Transverse colon (tissue), 4 donors: ENCODE measurements at regions not wholly inside any gene's neighbourhood (a gene's known extent, or its start where the extent isn't known, plus 50 kb on each side); places are given as distances from the start of the nearest gene placed in this dataset.

ENCODE experiments used
- DNase-seq: peaks from one replicate; pipeline ENCODE4 v3.0.0-alpha.2; 2019
- H3K27ac ChIP-seq, 4 donors: fragments of 200-600 bp; sonication (generic); 2 replicates each; pipeline ENCODE4 v1.5.1; 2016 to 2018; ENCODE audit warnings: inconsistent platforms in 4 of 4
- H3K27me3 ChIP-seq: fragments of 200-600 bp; sonication (generic); 2 replicates; pipeline ENCODE4 v1.5.1; 2017; ENCODE audit warnings: inconsistent platforms
- H3K36me3 ChIP-seq, 4 donors: fragments of 200-600 bp; sonication (generic); 2 replicates each; pipeline ENCODE4 v1.5.1; 2017 to 2019; ENCODE audit warnings: inconsistent platforms in 4 of 4
- H3K4me1 ChIP-seq, 4 donors: fragments of 200-600 bp; sonication (generic); 2 replicates each; pipeline ENCODE4 v1.5.1; 2017 to 2020; ENCODE audit warnings: inconsistent platforms in 4 of 4
- H3K4me3 ChIP-seq, 4 donors: fragments of 200-600 bp; sonication (generic); 1 replicate in 1 of 4; 2 replicates in 3 of 4; pipeline versions ENCODE4 v1.5.1 to v1.6.1; 2017 to 2019; ENCODE audit warnings: inconsistent platforms in 4 of 4
- H3K9me3 ChIP-seq, 2 donors: fragments of 200-600 bp; sonication (generic); 2 replicates each; pipeline ENCODE4 v1.5.1; 2017 to 2019; ENCODE audit warnings: inconsistent platforms in 2 of 2
- CTCF ChIP-seq, 5 experiments: fragments of 200-600 bp in 3 of 5; fragments of 450-650 bp in 2 of 5; sonication (generic) in 3 of 5; IDR thresholded peaks; 1 replicate in 2 of 5; 2 replicates in 3 of 5; pipeline ENCODE4 v1.5.1; 2016 to 2017; ENCODE audit warnings: antibody characterized with exemption in 5 of 5, inconsistent platforms in 3 of 5, mild to moderate bottlenecking in 2 of 5, moderate library complexity in 1 of 5
- EP300 ChIP-seq: sonication (generic); formaldehyde crosslinking; IDR thresholded peaks from one replicate; pipeline ENCODE4 v1.6.1; 2017; ENCODE audit warnings: antibody characterized with exemption, low read depth
- POLR2A ChIP-seq: fragments of 450-650 bp; IDR thresholded peaks from one replicate; pipeline ENCODE4 v1.6.1; 2016; ENCODE audit warnings: antibody characterized with exemption, mild to moderate bottlenecking, moderate library complexity
- POLR2AphosphoS5 ChIP-seq, 3 donors: sonication (generic); formaldehyde crosslinking; IDR thresholded peaks; one replicate each; pipeline ENCODE4 v1.6.1; 2016; ENCODE audit warnings: antibody characterized with exemption in 3 of 3
- WGBS, 2 donors: methylation state at CpG; one replicate each; pipeline ENCODE4 v1.1.5; 2018; ENCODE audit warnings: low coverage in 1 of 2; 5-methylcytosine and 5-hydroxymethylcytosine counted together
- in situ Hi-C, 4 donors: fragments of 200-750 bp; cut with MboI; loops; one replicate each; pipeline versions ENCODE4 v1.15.0 to v1.15.1; 2017; ENCODE audit warnings: low sequenced_read_pairs in 3 of 4, low pct_ligation_motif_present in 1 of 4, low pct_unique_long_range_greater_than_20kb in 1 of 4
- intact Hi-C: fragments of 100-400 bp; cut with DNase I; formaldehyde crosslinking; loops from one replicate; pipeline ENCODE4 v1.15.1; 2023; ENCODE audit warnings: low total_unique reads

GRCh38 chr5:159702301-159702700, 214.0 kb upstream of the ADRA1B start:
- WGBS, 2 donors: 71 to 75% methylated on average over 3 to 4 of the region's 4 CpGs
- Histone ChIP-seq H3K36me3 (no peaks in the 10 kb centered on the region), H3K27me3 (no peaks in the 10 kb centered on the region), H3K4me1 (no peaks in the 10 kb centered on the region), H3K27ac (no peak overlapping the region), H3K9me3 (no peaks in the 10 kb centered on the region), H3K4me3 (no peak overlapping the region)
- in situ Hi-C loops (no loop called here), intact Hi-C loops (no loop called here)
- DNase-seq: no peak
- TF ChIP-seq POLR2A (no peak), EP300 (no peak), CTCF (IDR thresholded peaks at IDR 0.05) (no peak), POLR2AphosphoS5 (IDR thresholded peaks at IDR 0.05) (no peak)

- H3K36me3 ChIP-seq: no peaks in the 10 kb centered on the region
- in situ Hi-C loops: no loop called here
- TF ChIP-seq EP300 (no peak), CTCF (IDR thresholded peaks at IDR 0.05) (no peak), POLR2AphosphoS5 (IDR thresholded peaks at IDR 0.05) (no peak), POLR2A (no peak)
- H3K4me3 ChIP-seq: no peak overlapping the region
- H3K4me1 ChIP-seq: no peaks in the 10 kb centered on the region
- H3K9me3 ChIP-seq: no peaks in the 10 kb centered on the region
- DNase-seq: no peak
- no peaks in the 10 kb centered on the region for H3K27me3 ChIP-seq
- H3K27ac ChIP-seq: no peak overlapping the region
- WGBS, 2 donors: 91 to 97% methylated on average over 1 of the region's 1 CpG
- intact Hi-C loops: no loop called here
Observed at GRCh38 chr5:159702826-159703225, 213.5 kb upstream of the ADRA1B start.

GRCh38 chr5:159704160-159704559, 212.1 kb upstream of the ADRA1B start:
- Histone ChIP-seq H3K9me3 (no peaks in the 10 kb centered on the region), H3K4me3 (no peak overlapping the region), H3K36me3 (no peaks in the 10 kb centered on the region), H3K27ac (no peak overlapping the region), H3K4me1 (no peaks in the 10 kb centered on the region), H3K27me3 (no peaks in the 10 kb centered on the region)
- TF ChIP-seq POLR2A (no peak), EP300 (no peak)
- intact Hi-C loops: no loop called here
- no peak for DNase-seq
- 44% methylated on average over 3 of the region's 3 CpGs for WGBS, 2 donors
- in situ Hi-C loops: no loop called here

GRCh38 chr5:159705948-159706347, 210.3 kb upstream of the ADRA1B start:
- Histone ChIP-seq H3K4me1 (no peaks in the 10 kb centered on the region), H3K9me3 (no peaks in the 10 kb centered on the region), H3K27ac (no peak overlapping the region), H3K4me3 (no peak overlapping the region), H3K36me3 (no peaks in the 10 kb centered on the region), H3K27me3 (no peaks in the 10 kb centered on the region)
- TF ChIP-seq POLR2A (no peak), POLR2AphosphoS5 (IDR thresholded peaks at IDR 0.05) (no peak), EP300 (no peak), CTCF (IDR thresholded peaks at IDR 0.05) (no peak)
- WGBS, 2 donors: 58 to 80% methylated on average over 2 to 3 of the region's 3 CpGs
- in situ Hi-C loops: no loop called here
- DNase-seq: no peak
- intact Hi-C loops: no loop called here

- in situ Hi-C loops: no loop called here
- H3K27me3 ChIP-seq: no peaks in the 10 kb centered on the region
- no peaks in the 10 kb centered on the region for H3K36me3 ChIP-seq
- WGBS, 2 donors: 95 to 96% methylated on average over 3 of the region's 3 CpGs
- no peak overlapping the region for H3K27ac ChIP-seq
- intact Hi-C loops: no loop called here
- TF ChIP-seq CTCF (IDR thresholded peaks at IDR 0.05): no peak
- no peak for TF ChIP-seq EP300
- no peak for TF ChIP-seq POLR2AphosphoS5 (IDR thresholded peaks at IDR 0.05)
- no peak for TF ChIP-seq POLR2A
- no peaks in the 10 kb centered on the region for H3K4me1 ChIP-seq
- H3K9me3 ChIP-seq: no peaks in the 10 kb centered on the region
- no peak for DNase-seq
- H3K4me3 ChIP-seq: no peak overlapping the region
Observed at GRCh38 chr5:159708090-159708489, 208.2 kb upstream of the ADRA1B start.
